Limb (tissue), 2 donors: ENCODE measurements at regions not wholly inside any gene's neighbourhood (a gene's known extent, or its start where the extent isn't known, plus 50 kb on each side); places are given as distances from the start of the nearest gene placed in this dataset.

ENCODE experiments used
- DNase-seq, 2 donors: peaks; one replicate each; pipeline ENCODE4 v3.0.0-alpha.2; 2016; ENCODE audit errors: extremely low spot score in 2 of 2

DNA sequence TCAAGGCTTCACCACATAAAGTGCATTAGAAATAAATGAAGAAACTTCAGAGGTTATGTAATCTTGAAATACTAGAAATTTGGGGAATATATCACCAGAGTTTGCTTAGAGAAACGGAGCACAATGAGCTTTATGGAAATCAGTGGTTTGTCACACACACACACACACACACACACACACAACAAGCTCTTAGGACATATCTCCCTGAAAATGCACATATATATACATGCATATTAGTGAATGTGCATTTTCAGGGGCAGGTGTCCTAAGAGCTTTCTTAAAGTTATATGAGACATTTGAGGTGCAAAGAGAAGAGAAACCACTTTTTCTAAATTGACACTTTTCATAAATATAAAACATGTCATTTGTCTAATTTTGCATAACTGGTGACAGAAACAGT, 93.7 kb upstream of the CARD18 start:
- DNase-seq = no peak

DNA sequence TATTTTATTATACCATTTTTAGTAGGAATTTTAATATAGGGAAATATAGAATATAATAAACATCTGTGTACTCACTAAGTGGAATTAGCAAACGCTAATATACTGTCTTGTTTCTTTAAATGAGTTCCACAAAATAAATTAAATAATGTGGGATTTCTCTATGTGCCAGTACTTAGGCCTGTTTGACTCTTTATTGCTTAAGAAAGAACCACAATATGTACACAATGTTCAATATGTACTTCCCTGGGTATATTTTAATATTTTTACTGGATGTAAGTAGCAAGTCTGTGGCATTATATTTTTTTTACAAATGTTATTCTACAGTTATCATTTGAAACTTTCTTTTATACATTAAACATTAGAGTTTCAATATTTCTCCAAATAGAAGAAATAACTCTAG, 92.5 kb upstream of the CARD18 start:
- DNase-seq = no peak

GRCh38 chr11:105230586-105230985, 91.0 kb upstream of the CARD18 start:
- DNase-seq = no peak

- no peak for DNase-seq
Measured at GRCh38 chr11:105229761-105230160, 90.2 kb upstream of the CARD18 start.

DNA sequence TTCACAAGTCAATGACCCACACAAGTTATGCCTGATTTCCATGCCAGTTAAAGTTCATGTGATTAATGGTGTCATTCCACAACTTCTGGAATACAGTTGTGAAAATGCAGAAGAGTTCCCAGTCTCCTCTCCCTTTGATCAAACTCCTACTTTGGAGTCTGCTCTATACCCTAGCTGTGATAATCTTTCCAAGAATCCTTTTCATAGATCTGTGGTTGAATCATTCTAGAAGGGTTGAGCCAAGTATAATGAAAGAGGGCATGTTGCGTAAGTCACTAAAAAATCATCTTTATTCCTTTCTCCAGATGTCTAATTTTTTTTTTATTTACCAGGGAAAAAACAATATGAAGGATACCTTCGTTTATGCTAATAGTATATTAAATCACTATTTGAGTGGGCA, 89.7 kb upstream of the CARD18 start:
- DNase-seq = no peak

- no peak for DNase-seq
Measured at GRCh38 chr11:105227363-105227762, 87.8 kb upstream of the CARD18 start.

- no peak for DNase-seq
Measured at GRCh38 chr11:105226766-105227165, 87.2 kb upstream of the CARD18 start.

DNA sequence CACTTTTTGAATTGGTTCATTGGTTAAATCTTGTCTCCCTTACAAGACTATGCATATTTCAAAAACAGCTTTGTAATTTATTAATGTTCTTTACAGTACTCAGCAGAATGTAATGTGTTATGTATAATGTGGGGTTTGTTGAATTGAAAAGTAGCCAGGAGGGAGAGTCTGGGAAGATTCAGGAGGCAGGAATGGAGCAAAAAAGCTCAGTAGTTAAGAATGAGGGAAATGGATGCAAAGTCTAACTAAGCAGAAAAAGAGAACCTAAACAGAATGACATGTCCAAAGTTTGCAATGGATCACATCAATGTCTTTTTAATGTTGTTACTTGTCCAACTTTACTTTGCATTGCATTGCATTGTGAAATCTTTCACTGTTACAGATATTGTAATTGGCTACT, 86.5 kb upstream of the CARD18 start:
- DNase-seq = no peak

GRCh38 chr11:105224482-105225253, 85.1 kb upstream of the CARD18 start:
- DNase-seq = no peak

DNA sequence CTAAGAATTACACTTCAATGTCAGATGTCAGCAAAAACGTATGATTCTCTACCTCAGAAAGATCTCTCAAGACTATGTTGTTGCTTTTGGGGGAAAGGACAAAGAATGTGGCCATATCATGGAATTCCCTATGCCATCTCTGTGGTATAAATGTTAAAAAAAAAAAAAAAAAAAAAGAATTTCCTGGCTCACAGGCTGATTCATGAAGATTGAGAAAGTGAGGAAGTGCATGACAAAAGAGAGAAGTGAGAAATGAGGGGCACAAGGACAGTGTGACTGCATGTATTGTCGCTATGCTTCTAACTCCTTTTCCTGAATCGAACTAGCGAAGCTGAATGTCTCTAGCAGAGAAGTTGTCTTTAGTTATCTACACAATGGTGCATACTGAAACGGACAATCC, 80.6 kb upstream of the CARD18 start:
- no peak for DNase-seq

DNA sequence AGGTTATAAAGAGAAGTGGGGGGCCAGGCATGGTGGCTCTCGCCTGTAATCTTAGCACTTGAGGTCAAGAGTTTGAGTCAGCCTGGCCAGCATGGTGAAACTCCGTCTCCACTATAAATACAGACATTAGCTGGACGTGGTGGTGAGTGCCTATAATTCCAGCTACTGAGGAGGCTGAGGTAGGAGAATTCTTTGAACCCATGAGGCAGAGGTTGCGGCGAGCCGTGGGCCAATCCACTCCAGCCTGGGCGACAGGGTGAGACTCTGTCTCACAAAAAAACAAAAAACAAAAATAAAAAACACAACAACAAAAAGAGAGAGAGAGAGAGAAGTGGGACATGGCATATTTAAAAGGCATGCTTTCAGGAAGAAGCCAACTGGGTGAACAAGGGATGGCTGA, 80.1 kb upstream of the CARD18 start:
- DNase-seq = no peak

GRCh38 chr11:105219269-105219668, 79.7 kb upstream of the CARD18 start:
- DNase-seq = no peak

GRCh38 chr11:105215528-105215927, 76.0 kb upstream of the CARD18 start:
- no peak for DNase-seq

GRCh38 chr11:105211806-105212554, 72.4 kb upstream of the CARD18 start:
- DNase-seq = no peak

DNA sequence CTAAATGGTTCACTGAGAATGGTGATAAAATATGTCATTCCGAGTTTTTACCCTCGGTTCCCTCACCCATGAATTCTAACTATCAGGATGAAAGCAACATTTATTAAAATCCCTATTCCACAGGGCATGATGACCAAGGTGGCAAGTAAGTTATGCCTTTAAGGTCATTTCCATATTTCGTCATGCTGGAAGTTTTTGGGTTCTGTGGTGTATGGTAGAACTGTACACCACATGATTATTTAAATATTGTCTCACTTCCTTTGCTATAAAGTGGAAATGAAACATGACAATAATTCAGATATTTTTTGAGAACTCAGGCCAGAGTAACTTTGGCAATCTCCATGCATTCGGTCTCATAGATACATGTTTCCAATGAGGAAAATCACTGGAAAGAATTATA, 68.5 kb upstream of the CARD18 start:
- DNase-seq = no peak

DNA sequence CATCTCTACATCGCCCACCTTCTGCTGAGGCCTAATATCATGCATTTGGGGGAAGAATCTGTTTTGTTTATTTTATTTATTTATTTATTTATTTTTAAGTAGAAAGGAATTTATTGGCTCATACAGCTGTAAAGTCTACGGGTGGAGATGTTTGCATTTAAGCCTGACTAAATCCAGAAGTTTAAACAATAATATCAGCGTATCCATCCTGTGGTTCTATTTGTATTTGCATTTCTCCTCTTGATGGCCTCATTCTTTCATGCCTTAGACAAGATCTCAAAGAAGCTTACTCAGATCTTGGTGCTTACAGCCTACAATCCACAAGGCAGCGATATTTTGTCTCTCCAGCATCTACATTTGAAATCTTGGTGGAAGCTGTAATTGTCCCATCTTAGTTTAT, 67.1 kb upstream of the CARD18 start:
- no peak for DNase-seq

- no peak for DNase-seq
Measured at GRCh38 chr11:105204636-105205035, 65.1 kb upstream of the CARD18 start.

- DNase-seq = no peak
Measured at GRCh38 chr11:105203569-105204240, 64.1 kb upstream of the CARD18 start.

GRCh38 chr11:105202844-105203548, 63.4 kb upstream of the CARD18 start:
- no peak for DNase-seq

DNA sequence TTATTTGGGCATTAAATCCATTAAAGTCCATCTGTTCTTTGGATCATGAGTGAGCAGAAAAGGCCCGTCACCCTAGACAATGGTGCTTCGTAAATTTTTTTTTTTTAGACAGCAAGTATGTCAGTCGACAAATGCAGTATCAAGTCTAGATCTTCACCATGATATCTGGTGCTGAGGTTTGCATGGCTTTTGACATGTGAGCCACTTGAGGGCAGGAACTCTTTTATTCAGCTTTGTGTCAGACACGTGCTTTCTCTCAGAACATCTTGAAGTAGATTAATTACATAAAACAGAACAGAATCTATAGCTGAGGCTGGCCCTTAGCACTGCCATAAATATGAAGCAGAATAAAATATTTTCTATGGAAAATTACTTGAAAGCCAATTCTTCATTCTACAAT, 62.9 kb upstream of the CARD18 start:
- no peak for DNase-seq

GRCh38 chr11:105201166-105201565, 61.6 kb upstream of the CARD18 start:
- no peak for DNase-seq
